HG03066 (cell line): ENCODE measurements at regions not wholly inside any gene's neighbourhood (a gene's known extent, or its start where the extent isn't known, plus 50 kb on each side); places are given as distances from the start of the nearest gene placed in this dataset.

ENCODE experiments used
- ATAC-seq: cut with Tn5 transposase; IDR thresholded peaks from one replicate; pipeline ENCODE4 v1.9.1; 2021; ENCODE audit warnings: low read depth; ENCODE audit not compliant: unreplicated experiment

GRCh38 chr3:194738254-194739093 is 52.8 kb downstream of the FAM43A start:
- no peak for ATAC-seq

GRCh38 chr3:194739498-194740284 is 54.0 kb downstream of the FAM43A start:
- no peak for ATAC-seq

- no peak for ATAC-seq
These were observed 55.3 kb downstream of the FAM43A start for GRCh38 chr3:194740859-194741491.

- ATAC-seq, result no peak
These were observed 56.2 kb downstream of the FAM43A start for GRCh38 chr3:194741916-194742315.

GRCh38 chr3:194744826-194745225 is 59.1 kb downstream of the FAM43A start:
- no peak for ATAC-seq

GRCh38 chr3:194745422-194746184 is 59.9 kb downstream of the FAM43A start:
- ATAC-seq, result no peak

GRCh38 chr3:194748225-194748624 is 62.5 kb downstream of the FAM43A start:
- no peak for ATAC-seq

- no peak for ATAC-seq
These were observed 64.2 kb downstream of the FAM43A start for GRCh38 chr3:194749631-194750490.

GRCh38 chr3:194750491-194750828 is 64.8 kb downstream of the FAM43A start:
- no peak for ATAC-seq

- no peak for ATAC-seq
These were observed 70.2 kb downstream of the FAM43A start for GRCh38 chr3:194755671-194756459.

GRCh38 chr3:194756460-194756779 is 70.7 kb downstream of the FAM43A start:
- ATAC-seq, result no peak

- no peak for ATAC-seq
These were observed 71.2 kb downstream of the FAM43A start for GRCh38 chr3:194756791-194757325.

- no peak for ATAC-seq
These were observed 72.0 kb downstream of the FAM43A start for GRCh38 chr3:194757647-194758061.

GRCh38 chr3:194758716-194759115 is 73.0 kb downstream of the FAM43A start:
- no peak for ATAC-seq

- ATAC-seq, result no peak
These were observed 74.9 kb downstream of the FAM43A start for GRCh38 chr3:194760494-194761137.

- ATAC-seq, result no peak
These were observed 75.7 kb downstream of the FAM43A start for GRCh38 chr3:194761384-194761783.

- ATAC-seq, result no peak
These were observed 81.2 kb downstream of the FAM43A start for GRCh38 chr3:194766845-194767244.

- ATAC-seq, result no peak
These were observed 81.9 kb downstream of the FAM43A start for GRCh38 chr3:194767446-194768207.
